ENCODE measurements at regions not wholly inside any gene's neighbourhood (a gene's known extent, or its start where the extent isn't known, plus 50 kb on each side); places are given as distances from the start of the nearest gene placed in this dataset.
"Not testable (repeated sequence)": the region's sequence is repeated elsewhere in the genome, so short reads cannot be mapped to it uniquely, and the experiment has no call there.

DNA sequence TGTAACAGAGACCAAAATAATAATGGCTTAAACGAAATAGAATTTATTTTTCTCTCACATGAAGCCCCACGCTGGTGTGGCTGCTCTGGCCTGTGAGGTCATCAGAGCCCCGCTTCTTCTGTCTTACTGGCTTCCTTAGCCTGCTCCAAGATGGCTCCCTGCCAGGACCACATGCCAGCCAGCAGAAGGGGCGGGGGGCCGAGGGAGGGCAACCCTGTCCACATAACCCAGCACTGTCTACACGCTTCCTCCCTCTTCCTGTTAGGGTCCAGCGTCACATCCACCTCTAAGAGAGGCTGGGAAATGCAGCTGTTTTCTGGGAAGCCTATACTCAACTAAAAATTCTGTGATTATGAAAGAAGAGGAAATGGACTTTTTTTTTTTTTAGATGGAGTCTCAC is 107.9 kb upstream of the DLG1 start:
- DNase-seq (ENCODE audit: low spot score), result peak; percentile 31

DNA sequence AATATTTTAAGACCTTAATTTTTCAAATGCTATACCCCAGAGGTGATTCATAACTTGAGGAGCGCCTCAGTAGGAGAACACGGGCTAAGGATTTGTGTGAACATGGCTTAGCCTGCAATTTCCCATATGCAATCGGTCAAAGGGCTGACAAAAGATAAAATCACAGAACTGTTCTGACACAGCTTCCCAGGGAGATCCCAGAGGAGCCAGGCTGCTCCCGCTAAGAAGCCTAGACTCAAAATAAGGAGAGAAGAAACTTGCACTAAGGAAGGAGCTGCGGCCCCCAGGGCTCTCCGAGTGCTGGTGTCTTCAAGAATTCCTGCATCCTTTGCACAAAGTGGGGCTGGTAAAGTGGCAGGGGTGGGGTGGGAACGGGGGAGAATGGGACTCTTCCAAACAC is 106.3 kb upstream of the DLG1 start:
- no peak for DNase-seq (ENCODE audit: low spot score)

- DNase-seq (ENCODE audit: low spot score), result no peak
Observed at GRCh38 chr3:197404030-197404429, 105.6 kb upstream of the DLG1 start.

DNA sequence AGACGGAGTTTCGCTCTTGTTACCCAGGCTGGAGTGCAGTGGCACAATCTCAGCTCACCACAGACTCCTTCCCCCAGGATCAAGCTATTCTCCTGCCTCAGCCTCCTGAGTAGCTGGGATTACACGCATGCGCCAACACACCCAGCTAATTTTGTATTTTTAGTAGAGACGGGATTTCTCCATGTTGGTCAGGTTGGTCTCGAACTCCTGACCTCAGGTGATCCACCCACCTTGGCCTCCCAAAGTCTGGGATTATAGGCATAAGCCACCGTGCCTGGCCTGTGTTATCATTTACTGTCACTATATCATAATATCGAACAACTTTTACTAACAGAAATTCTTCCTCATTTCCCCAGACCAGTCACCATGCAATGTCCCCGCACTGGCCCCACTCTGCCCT is 104.0 kb upstream of the DLG1 start:
- DNase-seq (ENCODE audit: low spot score), result not testable (repeated sequence)

DNA sequence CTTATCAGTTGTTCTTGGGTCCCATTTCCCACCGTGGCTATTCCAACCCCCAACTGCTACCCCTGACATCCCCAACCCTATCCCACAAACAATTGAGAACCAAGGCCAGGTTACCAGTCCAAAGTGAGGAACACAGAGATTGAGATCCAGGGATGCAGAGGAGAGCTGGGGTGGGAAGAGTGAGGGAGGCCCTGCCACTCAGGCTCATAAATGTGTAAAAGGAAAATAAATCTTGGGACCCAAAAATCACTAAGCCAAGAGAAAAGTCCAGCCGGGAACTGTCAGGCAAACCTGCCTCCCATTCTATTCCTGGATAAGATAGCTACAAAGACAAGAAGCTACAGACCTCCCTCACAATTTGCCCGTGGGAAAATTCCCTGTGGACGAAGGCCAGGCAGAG is 101.1 kb upstream of the DLG1 start:
- no peak for DNase-seq (ENCODE audit: low spot score)

DNA sequence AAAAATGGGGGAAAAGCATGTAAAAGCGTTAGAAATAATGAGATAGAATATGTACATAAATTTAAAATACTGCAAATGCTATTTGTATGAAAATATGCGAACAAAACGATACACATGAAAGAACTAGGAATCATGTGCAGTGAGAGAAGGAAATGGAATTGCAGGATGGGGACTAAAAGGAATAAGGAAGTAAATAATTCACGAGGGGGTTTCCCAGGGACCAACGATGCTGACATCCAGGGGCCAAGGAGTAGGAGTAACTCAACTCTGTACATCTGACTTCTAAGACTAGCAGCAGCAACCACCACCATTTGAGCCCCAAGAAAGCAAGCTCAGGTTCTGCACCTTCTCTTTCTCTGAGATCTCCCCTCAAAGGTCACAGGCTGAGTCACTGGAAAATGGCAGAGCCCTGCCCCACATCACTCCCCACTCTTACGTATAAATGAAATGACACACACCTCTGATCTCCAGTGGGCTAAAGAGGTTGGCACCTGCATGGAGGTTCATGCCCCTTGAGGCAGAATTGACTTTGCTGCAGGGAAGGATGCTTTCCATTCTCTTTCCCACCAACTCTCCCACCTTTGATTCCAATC is 100.0 kb upstream of the DLG1 start:
- DNase-seq (ENCODE audit: low spot score), result no peak

DNA sequence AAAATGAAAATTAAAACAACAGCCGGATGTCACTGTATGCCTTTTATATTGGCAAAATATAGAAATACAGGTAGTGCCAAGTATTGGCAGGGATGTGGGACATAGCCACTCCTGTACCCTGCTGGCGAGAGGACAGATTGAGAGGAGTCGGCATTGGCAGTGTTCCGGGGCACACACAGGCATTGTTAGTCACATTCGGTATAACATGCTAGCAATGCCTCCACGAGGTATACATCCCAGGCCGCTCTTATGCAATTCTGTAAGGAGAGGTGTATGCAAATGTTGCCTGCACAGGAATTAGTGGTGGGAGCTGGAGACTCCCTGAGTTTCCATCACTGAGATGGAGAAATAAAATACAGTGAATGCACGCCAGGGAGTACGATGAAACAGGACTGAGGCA is 99.4 kb upstream of the DLG1 start:
- DNase-seq (ENCODE audit: low spot score), result peak; percentile 86

- DNase-seq (ENCODE audit: low spot score), result peak; percentile 65
Observed at GRCh38 chr3:197394464-197395321, 96.3 kb upstream of the DLG1 start.

DNA sequence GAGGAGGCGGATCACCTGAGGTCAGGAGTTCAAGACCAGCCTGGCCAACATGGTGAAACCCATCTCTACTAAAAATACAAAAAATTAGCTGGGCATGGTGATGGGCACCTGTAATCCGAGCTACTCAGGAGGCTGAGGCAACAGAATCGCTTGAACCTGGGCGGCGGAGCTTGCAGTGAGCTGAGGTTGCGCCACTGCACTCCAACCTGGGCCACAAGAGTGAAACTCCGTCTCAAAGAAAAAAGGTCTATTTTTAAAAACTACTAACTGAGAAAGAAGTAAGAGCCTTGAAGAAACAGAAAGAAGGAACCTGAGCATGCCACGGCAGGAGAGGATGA is 95.7 kb upstream of the DLG1 start:
- DNase-seq (ENCODE audit: low spot score), result not testable (repeated sequence)

DNA sequence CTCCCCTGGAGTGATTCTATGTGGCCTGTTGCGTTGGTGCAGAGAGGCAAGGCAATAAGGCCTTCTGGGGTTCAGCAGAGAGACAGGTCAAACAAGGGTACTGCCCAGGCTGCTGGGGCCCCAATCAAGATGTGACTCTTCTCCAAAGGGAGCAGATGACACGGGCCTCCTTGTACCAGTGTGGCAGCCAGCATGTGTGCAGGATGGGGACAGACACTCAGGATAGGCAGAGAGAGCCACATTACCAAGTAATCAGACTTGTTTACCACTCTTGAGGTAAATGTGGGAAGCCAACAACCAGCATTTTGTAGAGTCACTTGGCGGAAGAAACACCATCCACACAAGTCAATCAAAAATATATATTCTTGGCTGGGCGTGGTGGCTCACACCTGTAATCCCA is 95.3 kb upstream of the DLG1 start:
- no peak for DNase-seq (ENCODE audit: low spot score)

GRCh38 chr3:197392961-197393360 is 94.5 kb upstream of the DLG1 start:
- no peak for DNase-seq (ENCODE audit: low spot score)

DNA sequence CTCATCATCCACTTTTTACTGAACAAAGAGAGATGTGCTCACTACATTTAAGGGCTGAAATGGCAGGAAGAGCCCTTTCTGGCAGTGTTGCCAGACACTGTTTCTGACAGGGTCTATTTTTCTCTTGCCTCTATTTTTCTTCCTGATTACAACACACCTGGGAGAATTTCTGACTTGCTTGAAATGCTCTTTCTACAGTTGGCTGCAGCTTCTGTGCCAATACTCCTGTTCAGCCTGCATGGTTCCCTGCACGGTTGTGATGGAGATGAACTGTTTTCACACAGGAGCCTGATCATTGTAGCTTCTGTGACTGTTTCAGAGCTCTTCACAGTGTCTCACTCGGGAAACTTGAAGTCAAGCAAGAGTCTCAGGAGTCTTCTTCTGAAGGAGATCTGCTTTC is 83.0 kb upstream of the DLG1 start:
- peak; percentile 46 for DNase-seq (ENCODE audit: low spot score)

GRCh38 chr3:197380786-197381185 is 82.4 kb upstream of the DLG1 start:
- DNase-seq (ENCODE audit: low spot score), result peak; percentile 74

- DNase-seq (ENCODE audit: low spot score), result peak; percentile 45
Observed at GRCh38 chr3:197378985-197379718, 80.7 kb upstream of the DLG1 start.

GRCh38 chr3:197376735-197377555 is 78.5 kb upstream of the DLG1 start:
- DNase-seq (ENCODE audit: low spot score), result no peak

DNA sequence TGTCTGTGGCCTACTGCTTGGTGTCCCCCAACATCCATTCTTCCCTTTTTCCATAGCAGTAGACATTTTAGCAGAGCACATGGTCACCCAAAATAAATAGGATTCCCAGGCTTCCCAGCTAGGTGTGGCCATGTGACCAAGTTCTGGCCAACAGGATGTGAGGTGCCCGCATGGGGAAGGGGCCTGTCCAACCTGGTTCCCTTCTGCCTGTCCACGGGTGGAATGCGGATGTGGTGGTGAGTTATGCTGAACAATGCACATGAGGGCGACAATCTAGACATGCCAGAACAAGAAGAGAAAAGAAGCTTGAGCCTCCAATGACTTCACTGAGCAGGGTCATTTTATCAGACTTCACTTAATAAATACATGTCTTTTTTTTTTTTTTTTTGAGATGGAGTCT is 77.6 kb upstream of the DLG1 start:
- DNase-seq (ENCODE audit: low spot score), result no peak

GRCh38 chr3:197375001-197375441 is 76.6 kb upstream of the DLG1 start:
- peak; percentile 62 for DNase-seq (ENCODE audit: low spot score)

- DNase-seq (ENCODE audit: low spot score), result no peak
Observed at GRCh38 chr3:197373096-197373495, 74.7 kb upstream of the DLG1 start.

GRCh38 chr3:197372047-197372661 is 73.7 kb upstream of the DLG1 start:
- DNase-seq (ENCODE audit: low spot score), result no peak

DNA sequence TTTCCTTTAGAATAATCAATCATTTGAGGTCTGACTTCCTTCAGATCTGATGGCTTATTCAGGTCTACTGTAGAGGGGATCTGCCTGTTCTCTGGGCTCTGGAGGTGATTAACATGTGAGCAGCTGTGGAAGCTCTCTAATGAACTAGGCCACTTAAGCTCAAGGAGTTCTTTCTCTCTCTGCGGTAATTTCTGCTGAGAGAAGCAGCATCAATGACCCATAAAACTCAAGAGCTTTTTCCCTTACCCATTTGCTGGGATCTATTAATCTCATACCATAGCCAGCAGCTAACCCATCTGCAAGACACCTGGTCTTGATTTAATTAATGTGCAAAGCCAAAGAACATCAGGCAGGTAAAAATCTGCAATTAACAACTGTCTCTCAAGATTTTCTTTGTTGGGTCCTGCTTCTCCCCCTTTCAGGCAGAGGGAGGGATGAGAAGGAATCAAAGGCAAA is 73.2 kb upstream of the DLG1 start:
- DNase-seq (ENCODE audit: low spot score), result no peak

DNA sequence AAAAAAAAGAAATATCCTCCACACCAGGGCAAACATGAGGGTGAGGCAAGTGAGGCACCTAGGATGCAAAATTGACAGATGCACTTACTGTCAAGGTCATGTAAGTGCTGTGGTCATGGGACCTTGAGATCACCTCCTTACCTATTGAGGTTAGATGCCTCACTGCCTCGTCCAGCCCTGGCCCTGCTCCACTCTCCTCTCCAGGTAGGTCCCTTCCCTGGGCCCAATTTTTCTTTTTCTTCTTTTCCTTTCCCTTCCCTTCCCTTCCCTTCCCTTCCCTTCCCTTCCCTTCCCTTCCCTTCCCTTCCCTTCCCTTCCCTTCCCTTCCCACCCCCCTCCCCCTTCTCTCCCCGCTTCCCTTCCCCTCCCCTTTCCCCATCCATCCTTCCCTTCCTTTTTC is 71.1 kb upstream of the DLG1 start:
- DNase-seq (ENCODE audit: low spot score), result no peak

DNA sequence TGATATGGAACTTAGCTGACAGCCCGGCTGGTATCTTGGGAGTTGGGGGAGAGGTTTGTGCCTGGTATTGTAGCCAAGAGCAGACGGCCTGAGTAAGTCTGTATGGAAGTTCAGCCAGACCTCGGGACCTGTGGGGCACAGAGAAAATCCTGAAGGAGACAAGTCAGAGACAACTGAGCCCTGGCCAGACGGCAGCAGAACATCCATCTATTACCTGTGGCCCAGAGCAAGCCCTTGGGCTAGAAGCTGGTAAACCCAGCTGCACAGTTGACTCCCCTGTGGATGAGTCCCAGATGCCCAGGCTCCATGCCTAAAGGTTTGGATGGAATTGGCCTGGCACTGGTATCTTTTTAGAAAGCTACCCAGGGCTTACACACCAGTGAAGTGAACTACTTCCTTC is 70.4 kb upstream of the DLG1 start:
- no peak for DNase-seq (ENCODE audit: low spot score)

Data from cerebellar cortex (tissue), 1 donor.